Panc1 (cell line): ENCODE measurements at regions not wholly inside any gene's neighbourhood (a gene's known extent, or its start where the extent isn't known, plus 50 kb on each side); places are given as distances from the start of the nearest gene placed in this dataset.

Experiments used
- ATAC-seq: fragments of 200-7000 bp; cut with Tn5 transposase; 2 replicates; pipeline ENCODE4 v1.9.1; 2020; ENCODE audit warnings: mild to moderate bottlenecking, moderate library complexity
- BruUV-seq: library from RNA; stranded (reverse); fragments of 400-500 nt; replicated peaks from 2 replicates; lab custom pipeline; 2021; lab: Mats Ljungman, UMichigan
- CTCF ChIA-PET: fragments of 300-600 bp; sonication (Branson Sonifier 250); formaldehyde crosslinking; loops from one replicate; lab custom pipeline; 2022; ENCODE audit warnings: antibody characterized with exemption; lab: Charles Lee
- POLR2A ChIA-PET: fragments of 300-600 bp; sonication (Branson Sonifier 250); formaldehyde crosslinking; loops from one replicate; lab custom pipeline; 2022; ENCODE audit warnings: antibody characterized with exemption; lab: Charles Lee
- DNase-seq: peaks from one replicate; pipeline ENCODE4 v3.0.0-alpha.2; 2010; ENCODE audit warnings: low read depth, low spot score
- H3K27ac ChIP-seq: 2 replicates; pipeline ENCODE4 v1.5.1; 2011; ENCODE audit warnings: mild to moderate bottlenecking, low read length, inconsistent platforms
- H3K27me3 ChIP-seq: fragments of 200-500 bp; sonication (Bioruptor generic); 2 replicates; pipeline ENCODE4 v1.6.0; 2014; ENCODE audit warnings: low read length, inconsistent platforms; ENCODE audit not compliant: control insufficient read depth, insufficient read depth
- H3K36me3 ChIP-seq: fragments of 200-500 bp; sonication (Bioruptor generic); 2 replicates; pipeline ENCODE4 v1.5.1; 2014; ENCODE audit warnings: inconsistent platforms, mild to moderate bottlenecking, low read length, moderate library complexity; ENCODE audit not compliant: control insufficient read depth, insufficient read depth
- H3K4me1 ChIP-seq: 2 replicates; pipeline ENCODE4 v1.5.1; 2011; ENCODE audit warnings: inconsistent platforms, mild to moderate bottlenecking, low read length, moderate library complexity; ENCODE audit not compliant: control insufficient read depth, insufficient read depth
- H3K4me3 ChIP-seq, 2 experiments: 2 replicates each; pipeline ENCODE4 v1.5.1; 2011 to 2012; ENCODE audit warnings: low read depth in 2 of 2, low read length in 2 of 2, mild to moderate bottlenecking in 2 of 2, inconsistent platforms in 1 of 2, moderate library complexity in 1 of 2
- H3K9me3 ChIP-seq: fragments of 200-500 bp; sonication (Bioruptor generic); 2 replicates; pipeline ENCODE4 v1.5.1; 2014; ENCODE audit warnings: low read depth, mild to moderate bottlenecking, inconsistent platforms, low read length, moderate library complexity; ENCODE audit not compliant: control insufficient read depth, insufficient read depth
- POLR2AphosphoS5 ChIP-seq: IDR thresholded peaks from 2 replicates; pipeline ENCODE4 v1.6.1; 2012; ENCODE audit warnings: mild to moderate bottlenecking, low read depth, low read length, moderate library complexity
- SIN3A ChIP-seq: IDR thresholded peaks from 2 replicates; pipeline ENCODE4 v1.6.1; 2012; ENCODE audit warnings: low read depth, mild to moderate bottlenecking, low read length, moderate library complexity, borderline replicate concordance; ENCODE audit not compliant: insufficient read depth
- TCF7L2 ChIP-seq: IDR thresholded peaks from 2 replicates; pipeline ENCODE4 v1.6.1; 2011; ENCODE audit warnings: mild to moderate bottlenecking, low read depth, low read length, inconsistent platforms
- in situ Hi-C: cut with HindIII; loops from 2 replicates; pipeline ENCODE4 v1.10.0; 2016; ENCODE audit warnings: low sequenced_read_pairs, low pct_unique_long_range_greater_than_20kb
- intact Hi-C: fragments of 100-400 bp; cut with micrococcal nuclease; formaldehyde crosslinking; loops from one replicate; pipeline ENCODE4 v1.10.0; 2022; ENCODE audit not compliant: unreplicated experiment
- TF ChIP-seq, protein P1 (sequence below): fragments of 450-650 bp; IDR thresholded peaks from 2 replicates; pipeline ENCODE4 v1.5.1; 2017; ENCODE audit warnings: mild to moderate bottlenecking
- TF ChIP-seq, protein P2 (sequence below), 2 experiments: IDR thresholded peaks; 2 replicates each; pipeline ENCODE4 v1.6.1; 2011 to 2012; ENCODE audit warnings: low read depth in 2 of 2, control low read depth in 1 of 2, low read length in 1 of 2, mild to moderate bottlenecking in 1 of 2, moderate library complexity in 1 of 2; ENCODE audit not compliant: insufficient read depth in 1 of 2

DNA sequence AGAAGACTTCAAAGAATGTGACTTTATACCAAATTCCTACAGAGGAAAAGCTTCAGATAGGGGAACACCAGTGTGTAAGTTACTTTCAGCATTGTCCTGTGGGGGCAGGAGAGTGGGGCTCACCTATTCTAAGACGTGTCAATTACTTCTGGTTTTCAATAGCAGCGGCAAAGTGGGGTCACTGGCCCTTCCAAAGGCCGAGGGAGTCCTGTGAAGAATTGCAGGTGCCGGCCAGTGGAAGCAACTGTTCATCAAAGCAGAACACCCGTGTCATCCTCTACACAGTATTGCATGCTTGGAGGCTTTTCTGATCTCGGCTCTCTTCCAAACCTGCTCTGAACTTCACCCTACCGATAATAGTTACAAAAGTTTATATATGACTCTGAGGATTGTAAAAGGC is 1176.5 kb upstream of the TMEFF2 start:
- no TSS peak for BruUV-seq
- H3K4me3 ChIP-seq: no peak overlapping the region
- ATAC-seq (no peak), DNase-seq (no peak)
- ChIA-PET POLR2A (no interaction called here), CTCF (no interaction called here)
- no peaks in the 10 kb centered on the region for H3K36me3 ChIP-seq
- TF ChIP-seq, protein P1, sequence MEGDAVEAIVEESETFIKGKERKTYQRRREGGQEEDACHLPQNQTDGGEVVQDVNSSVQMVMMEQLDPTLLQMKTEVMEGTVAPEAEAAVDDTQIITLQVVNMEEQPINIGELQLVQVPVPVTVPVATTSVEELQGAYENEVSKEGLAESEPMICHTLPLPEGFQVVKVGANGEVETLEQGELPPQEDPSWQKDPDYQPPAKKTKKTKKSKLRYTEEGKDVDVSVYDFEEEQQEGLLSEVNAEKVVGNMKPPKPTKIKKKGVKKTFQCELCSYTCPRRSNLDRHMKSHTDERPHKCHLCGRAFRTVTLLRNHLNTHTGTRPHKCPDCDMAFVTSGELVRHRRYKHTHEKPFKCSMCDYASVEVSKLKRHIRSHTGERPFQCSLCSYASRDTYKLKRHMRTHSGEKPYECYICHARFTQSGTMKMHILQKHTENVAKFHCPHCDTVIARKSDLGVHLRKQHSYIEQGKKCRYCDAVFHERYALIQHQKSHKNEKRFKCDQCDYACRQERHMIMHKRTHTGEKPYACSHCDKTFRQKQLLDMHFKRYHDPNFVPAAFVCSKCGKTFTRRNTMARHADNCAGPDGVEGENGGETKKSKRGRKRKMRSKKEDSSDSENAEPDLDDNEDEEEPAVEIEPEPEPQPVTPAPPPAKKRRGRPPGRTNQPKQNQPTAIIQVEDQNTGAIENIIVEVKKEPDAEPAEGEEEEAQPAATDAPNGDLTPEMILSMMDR: no peak
- no peak for TF ChIP-seq TCF7L2
- TF ChIP-seq, protein P2, sequence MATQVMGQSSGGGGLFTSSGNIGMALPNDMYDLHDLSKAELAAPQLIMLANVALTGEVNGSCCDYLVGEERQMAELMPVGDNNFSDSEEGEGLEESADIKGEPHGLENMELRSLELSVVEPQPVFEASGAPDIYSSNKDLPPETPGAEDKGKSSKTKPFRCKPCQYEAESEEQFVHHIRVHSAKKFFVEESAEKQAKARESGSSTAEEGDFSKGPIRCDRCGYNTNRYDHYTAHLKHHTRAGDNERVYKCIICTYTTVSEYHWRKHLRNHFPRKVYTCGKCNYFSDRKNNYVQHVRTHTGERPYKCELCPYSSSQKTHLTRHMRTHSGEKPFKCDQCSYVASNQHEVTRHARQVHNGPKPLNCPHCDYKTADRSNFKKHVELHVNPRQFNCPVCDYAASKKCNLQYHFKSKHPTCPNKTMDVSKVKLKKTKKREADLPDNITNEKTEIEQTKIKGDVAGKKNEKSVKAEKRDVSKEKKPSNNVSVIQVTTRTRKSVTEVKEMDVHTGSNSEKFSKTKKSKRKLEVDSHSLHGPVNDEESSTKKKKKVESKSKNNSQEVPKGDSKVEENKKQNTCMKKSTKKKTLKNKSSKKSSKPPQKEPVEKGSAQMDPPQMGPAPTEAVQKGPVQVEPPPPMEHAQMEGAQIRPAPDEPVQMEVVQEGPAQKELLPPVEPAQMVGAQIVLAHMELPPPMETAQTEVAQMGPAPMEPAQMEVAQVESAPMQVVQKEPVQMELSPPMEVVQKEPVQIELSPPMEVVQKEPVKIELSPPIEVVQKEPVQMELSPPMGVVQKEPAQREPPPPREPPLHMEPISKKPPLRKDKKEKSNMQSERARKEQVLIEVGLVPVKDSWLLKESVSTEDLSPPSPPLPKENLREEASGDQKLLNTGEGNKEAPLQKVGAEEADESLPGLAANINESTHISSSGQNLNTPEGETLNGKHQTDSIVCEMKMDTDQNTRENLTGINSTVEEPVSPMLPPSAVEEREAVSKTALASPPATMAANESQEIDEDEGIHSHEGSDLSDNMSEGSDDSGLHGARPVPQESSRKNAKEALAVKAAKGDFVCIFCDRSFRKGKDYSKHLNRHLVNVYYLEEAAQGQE (IDR thresholded peaks at IDR 0.05; ENCODE audit: insufficient read depth in 1 of 2, low read depth in 2 of 2, low read length in 1 of 2): no peak
- TF ChIP-seq POLR2AphosphoS5: no peak
- TF ChIP-seq SIN3A: no peak
- no peaks in the 10 kb centered on the region for H3K27me3 ChIP-seq
- intact Hi-C loops (no loop called here), in situ Hi-C loops (no loop called here)
- no peak overlapping the region for H3K27ac ChIP-seq
- H3K4me1 ChIP-seq: no peaks in the 10 kb centered on the region
- no peaks in the 10 kb centered on the region for H3K9me3 ChIP-seq

DNA sequence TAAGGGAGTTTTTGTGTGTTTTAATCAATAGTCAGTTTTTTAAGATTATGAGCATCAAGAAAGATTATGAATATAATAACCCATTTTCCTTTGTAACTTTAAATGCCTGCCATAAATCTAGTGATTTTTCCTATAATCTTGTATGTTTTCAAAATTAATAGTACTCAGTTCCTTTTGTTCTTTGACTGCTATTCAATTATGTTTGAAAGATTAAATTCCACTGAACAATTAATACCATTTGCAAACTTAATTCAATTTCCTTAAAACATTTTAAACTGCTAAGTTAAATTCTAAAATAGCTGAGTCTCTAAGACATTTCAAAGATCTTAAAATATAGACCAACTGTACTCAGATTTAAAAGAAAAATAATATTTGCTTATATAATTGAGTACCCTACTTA is 1173.9 kb upstream of the TMEFF2 start:
- intact Hi-C loops (no loop called here), in situ Hi-C loops (no loop called here)
- POLR2A ChIA-PET: no interaction called here
- H3K36me3 ChIP-seq: no peaks in the 10 kb centered on the region
- H3K27ac ChIP-seq: no peak overlapping the region
- CTCF ChIA-PET: no interaction called here
- no peaks in the 10 kb centered on the region for H3K4me1 ChIP-seq
- no TSS peak for BruUV-seq
- H3K4me3 ChIP-seq: no peak overlapping the region
- TF ChIP-seq POLR2AphosphoS5 (no peak), TCF7L2 (no peak), SIN3A (no peak)
- TF ChIP-seq, protein P1: no peak
- TF ChIP-seq, protein P2 (IDR thresholded peaks at IDR 0.05; ENCODE audit: insufficient read depth in 1 of 2, low read depth in 2 of 2, low read length in 1 of 2): no peak
- H3K9me3 ChIP-seq: no peaks in the 10 kb centered on the region
- no peaks in the 10 kb centered on the region for H3K27me3 ChIP-seq
- DNase-seq: no peak
- ATAC-seq: no peak
